ENCODE measurements at regions not wholly inside any gene's neighbourhood (a gene's known extent, or its start where the extent isn't known, plus 50 kb on each side); places are given as distances from the start of the nearest gene placed in this dataset.

DNA sequence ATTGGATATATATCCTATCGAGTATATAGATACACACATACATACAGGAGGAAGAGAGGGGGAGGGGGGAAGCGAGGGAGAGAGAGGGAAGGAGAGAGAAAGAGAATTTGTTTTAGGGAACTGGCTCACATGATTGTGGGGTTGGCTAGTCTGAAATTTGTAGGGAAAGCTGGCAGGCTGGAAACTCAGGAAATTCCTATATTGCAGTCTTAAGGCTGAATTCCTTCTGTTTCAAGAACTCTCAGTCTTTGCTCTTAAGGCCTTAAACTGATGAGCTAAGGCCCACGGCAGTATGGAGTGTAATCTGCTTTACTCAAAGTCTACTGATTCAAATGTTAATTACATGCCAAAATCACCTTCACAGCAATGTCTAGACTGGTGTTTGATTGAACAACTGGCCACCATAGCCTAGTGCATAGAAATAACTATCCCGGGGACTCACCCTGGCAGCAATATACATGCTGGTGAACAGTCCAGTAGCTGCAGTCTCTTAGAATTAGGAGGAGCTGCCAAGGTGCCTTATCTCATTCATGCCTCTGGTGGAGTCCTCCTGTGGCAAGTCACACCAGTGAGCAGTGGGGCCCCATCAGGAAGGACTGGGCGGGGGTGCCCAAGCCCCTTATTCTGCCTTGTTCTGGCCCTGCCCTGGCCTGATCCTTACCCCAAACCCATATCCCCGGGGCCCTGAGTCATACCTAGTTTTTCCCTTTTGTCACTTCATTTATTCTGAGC, 59.7 kb upstream of the AMPD3 start:
- TF ChIP-seq SPI1 (IDR thresholded peaks at IDR 0.05; ENCODE audit: low read depth, low read length) (no peak), POLR2AphosphoS5 (IDR thresholded peaks at IDR 0.05; ENCODE audit: low read depth, low read length) (no peak), POLR2A (IDR thresholded peaks at IDR 0.05; ENCODE audit: low read depth, low read length) (no peak)
- no peak for FAIRE-seq

DNA sequence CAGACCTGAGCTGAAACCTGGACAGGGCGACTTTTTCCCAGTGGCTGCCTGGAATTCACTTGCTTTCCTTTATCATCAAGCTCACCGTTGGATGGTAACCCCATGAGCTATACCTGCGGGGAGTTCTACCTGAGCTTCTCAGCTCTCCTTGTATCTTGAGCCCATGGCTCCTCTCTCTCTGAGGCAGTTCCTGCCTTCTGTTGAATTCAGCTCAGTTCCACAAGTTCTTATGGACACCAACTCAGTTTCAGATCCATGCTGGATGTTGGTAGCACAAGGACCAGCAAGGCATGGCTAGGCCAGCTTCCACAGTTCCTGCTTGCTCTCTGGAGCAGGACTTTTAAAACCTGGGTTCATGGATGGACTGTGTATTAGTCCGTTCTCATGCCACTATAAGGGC, 58.3 kb upstream of the AMPD3 start:
- FAIRE-seq (no peak), DNase-seq (ENCODE audit: insufficient read length, low spot score) (no peak)
- TF ChIP-seq PAX5 (IDR thresholded peaks at IDR 0.05; ENCODE audit: insufficient read depth, low read length, severe bottlenecking), result no peak
- TF ChIP-seq SPI1 (IDR thresholded peaks at IDR 0.05; ENCODE audit: low read depth, low read length), result no peak
- TF ChIP-seq POU2F2 (IDR thresholded peaks at IDR 0.05; ENCODE audit: low read depth, low read length), result no peak
- TF ChIP-seq POLR2A (IDR thresholded peaks at IDR 0.05; ENCODE audit: low read depth, low read length), result no peak
- no peak for TF ChIP-seq TAF1 (IDR thresholded peaks at IDR 0.05; ENCODE audit: low read depth, low read length)
- no peak for TF ChIP-seq POLR2AphosphoS5 (IDR thresholded peaks at IDR 0.05; ENCODE audit: low read depth, low read length)

More for the DNA sequence above, 59.7 kb upstream of the AMPD3 start:
- no peak for DNase-seq (ENCODE audit: insufficient read length, low spot score)

DNA sequence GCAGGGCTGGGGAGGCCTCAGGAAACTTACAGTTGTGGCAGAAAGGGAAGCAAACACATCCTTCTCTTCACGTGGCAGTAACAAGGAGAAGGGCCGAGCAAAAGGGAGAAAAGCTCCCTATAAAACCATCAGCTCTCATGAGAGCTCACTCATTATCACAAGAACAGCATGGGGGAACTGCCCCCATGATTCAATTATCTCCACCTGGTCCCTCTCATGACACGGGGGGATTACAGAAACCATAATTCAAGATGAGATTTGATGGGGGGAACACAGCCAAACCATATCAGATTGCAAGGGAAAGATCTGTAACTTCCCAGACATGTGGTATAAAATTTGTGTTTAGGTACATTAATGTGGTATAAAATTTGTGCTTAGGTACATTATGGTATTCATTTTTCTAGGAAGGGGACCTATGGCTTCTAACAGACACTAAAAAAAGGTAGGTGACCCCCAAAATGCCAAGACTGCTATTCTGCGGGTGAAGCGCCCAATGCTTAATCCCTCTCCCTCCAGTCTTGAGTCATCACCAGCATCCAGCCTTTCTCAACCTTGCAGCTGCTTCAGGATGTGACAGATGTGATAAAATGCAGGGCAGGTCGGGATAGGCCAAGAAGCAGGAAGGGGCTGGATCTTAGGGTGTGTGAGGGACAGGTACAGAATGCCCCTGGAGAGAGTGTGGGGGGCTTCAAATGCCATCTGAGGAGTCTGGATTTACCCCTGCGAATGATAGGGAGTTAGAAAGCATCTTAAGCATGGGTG, 57.7 kb upstream of the AMPD3 start:
- TF ChIP-seq TAF1 (IDR thresholded peaks at IDR 0.05; ENCODE audit: low read depth, low read length) (no peak), POLR2A (IDR thresholded peaks at IDR 0.05; ENCODE audit: low read depth, low read length) (no peak), POU2F2 (IDR thresholded peaks at IDR 0.05; ENCODE audit: low read depth, low read length) (no peak)
- no peak for FAIRE-seq
- no peak for DNase-seq (ENCODE audit: insufficient read length, low spot score)

DNA sequence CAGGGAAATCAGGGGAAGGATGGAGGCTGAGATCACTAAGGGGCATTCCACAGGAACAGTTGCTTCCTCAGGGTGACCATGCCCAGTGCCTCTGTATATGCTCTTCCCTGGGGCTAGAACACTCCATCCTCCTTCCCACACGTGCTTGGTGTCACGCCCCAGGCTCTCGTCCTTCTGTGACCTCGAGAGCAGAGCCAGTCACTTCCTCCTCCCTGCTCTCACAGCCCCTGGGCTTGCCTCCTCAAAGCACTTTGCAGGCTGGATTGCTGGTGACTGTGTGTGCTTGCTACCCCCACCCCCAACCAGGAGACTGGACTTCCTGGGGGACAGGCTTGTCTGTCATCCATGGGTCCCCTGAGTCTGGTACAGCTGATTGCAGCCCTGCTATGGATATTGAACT, 56.5 kb upstream of the AMPD3 start:
- no peak for TF ChIP-seq POLR2AphosphoS5 (IDR thresholded peaks at IDR 0.05; ENCODE audit: low read depth, low read length)
- TF ChIP-seq TAF1 (IDR thresholded peaks at IDR 0.05; ENCODE audit: low read depth, low read length), result no peak
- FAIRE-seq, result peak; percentile 31
- DNase-seq (ENCODE audit: insufficient read length, low spot score), result no peak

DNA sequence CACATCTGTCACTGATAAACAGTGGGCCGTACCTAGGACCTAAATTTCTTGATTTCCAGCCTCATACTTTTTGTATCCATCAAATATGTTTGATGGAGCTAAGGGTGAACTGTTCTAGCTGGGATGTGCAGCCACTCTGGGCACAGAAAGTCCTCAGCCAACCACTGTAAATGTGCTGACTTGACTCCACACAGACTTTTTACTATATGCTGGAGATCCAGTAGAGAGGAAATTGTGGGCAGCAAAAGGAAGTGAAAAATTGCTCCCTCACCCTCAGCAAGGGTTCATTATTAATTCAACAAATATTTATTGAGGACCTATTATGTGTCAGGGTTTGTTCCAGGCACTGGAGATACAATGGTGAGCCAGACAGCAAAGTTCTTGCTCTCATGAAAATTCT, 54.2 kb upstream of the AMPD3 start:
- no peak for FAIRE-seq
- TF ChIP-seq POLR2AphosphoS5 (IDR thresholded peaks at IDR 0.05; ENCODE audit: low read depth, low read length), result no peak
- no peak for TF ChIP-seq POLR2A (IDR thresholded peaks at IDR 0.05; ENCODE audit: low read depth, low read length)
- no peak for TF ChIP-seq SPI1 (IDR thresholded peaks at IDR 0.05; ENCODE audit: low read depth, low read length)
- TF ChIP-seq PAX5 (IDR thresholded peaks at IDR 0.05; ENCODE audit: insufficient read depth, low read length, severe bottlenecking), result no peak
- TF ChIP-seq POU2F2 (IDR thresholded peaks at IDR 0.05; ENCODE audit: low read depth, low read length), result no peak
- no peak for TF ChIP-seq TAF1 (IDR thresholded peaks at IDR 0.05; ENCODE audit: low read depth, low read length)
- DNase-seq (ENCODE audit: insufficient read length, low spot score), result no peak

DNA sequence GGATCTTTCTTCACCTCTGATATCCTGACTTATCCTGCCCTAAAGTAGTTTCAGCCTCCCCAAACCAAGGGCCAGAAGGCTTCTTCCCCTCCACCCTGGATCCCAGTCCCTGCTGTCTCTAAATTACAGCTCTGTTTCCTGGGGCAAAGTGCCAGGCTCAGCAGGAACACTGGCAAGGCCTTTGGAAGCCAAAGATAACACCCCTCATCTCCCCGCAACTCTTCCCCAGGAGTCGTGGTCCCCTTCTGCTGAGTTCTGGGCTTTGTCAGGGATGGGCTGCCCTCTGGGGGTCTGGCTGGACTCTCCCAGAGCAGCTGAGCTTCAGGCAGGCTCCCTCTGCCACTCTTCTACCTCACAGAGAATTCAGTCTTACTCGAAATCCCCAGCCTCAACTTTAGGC, 53.8 kb upstream of the AMPD3 start:
- DNase-seq (ENCODE audit: insufficient read length, low spot score) (no peak), FAIRE-seq (no peak)
- TF ChIP-seq POLR2AphosphoS5 (IDR thresholded peaks at IDR 0.05; ENCODE audit: low read depth, low read length) (no peak), POLR2A (IDR thresholded peaks at IDR 0.05; ENCODE audit: low read depth, low read length) (no peak), POU2F2 (IDR thresholded peaks at IDR 0.05; ENCODE audit: low read depth, low read length) (no peak), PAX5 (IDR thresholded peaks at IDR 0.05; ENCODE audit: insufficient read depth, low read length, severe bottlenecking) (no peak), TAF1 (IDR thresholded peaks at IDR 0.05; ENCODE audit: low read depth, low read length) (no peak), SPI1 (IDR thresholded peaks at IDR 0.05; ENCODE audit: low read depth, low read length) (no peak)

DNA sequence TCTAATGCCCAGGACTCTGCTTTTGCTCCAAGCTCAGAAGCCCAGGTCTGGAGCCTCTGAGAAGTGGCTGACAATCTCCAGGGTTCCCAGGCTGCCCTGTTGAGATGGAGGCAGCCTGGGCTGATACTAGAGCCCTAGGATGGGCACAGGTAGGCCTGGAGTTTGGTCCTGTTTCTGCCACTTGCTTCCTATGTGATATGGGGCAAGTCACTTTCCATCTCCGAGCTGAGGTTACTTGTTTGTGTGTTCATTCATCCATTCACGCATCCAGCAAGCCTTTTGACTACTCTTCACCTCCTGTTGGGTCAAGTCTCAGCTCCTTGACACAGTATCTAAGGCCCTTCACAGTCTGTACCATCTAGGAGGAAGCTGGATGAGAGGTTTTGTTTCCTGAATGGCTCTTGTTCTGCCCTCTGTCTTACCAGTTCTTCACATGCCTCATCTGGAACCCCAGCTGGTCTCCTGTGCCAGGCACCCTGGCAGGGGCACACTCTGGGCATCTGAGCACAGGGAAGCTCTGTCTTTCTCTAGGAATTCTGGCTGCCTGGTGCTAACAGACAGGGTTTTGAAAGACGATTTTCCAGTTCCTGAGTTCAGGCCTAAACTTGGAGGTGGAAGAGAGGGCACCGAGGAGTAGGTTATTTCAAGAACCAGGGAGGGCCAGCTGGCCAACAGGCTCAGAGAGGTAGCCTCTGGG, 53.2 kb upstream of the AMPD3 start:
- TF ChIP-seq POU2F2 (IDR thresholded peaks at IDR 0.05; ENCODE audit: low read depth, low read length) (no peak), POLR2A (IDR thresholded peaks at IDR 0.05; ENCODE audit: low read depth, low read length) (no peak), PAX5 (IDR thresholded peaks at IDR 0.05; ENCODE audit: insufficient read depth, low read length, severe bottlenecking) (no peak), TAF1 (IDR thresholded peaks at IDR 0.05; ENCODE audit: low read depth, low read length) (no peak), SPI1 (IDR thresholded peaks at IDR 0.05; ENCODE audit: low read depth, low read length) (no peak), POLR2AphosphoS5 (IDR thresholded peaks at IDR 0.05; ENCODE audit: low read depth, low read length) (no peak)
- FAIRE-seq (no peak), DNase-seq (ENCODE audit: insufficient read length, low spot score) (no peak)
